GM12875 (cell line): ENCODE measurements at regions not wholly inside any gene's neighbourhood (a gene's known extent, or its start where the extent isn't known, plus 50 kb on each side); places are given as distances from the start of the nearest gene placed in this dataset.

Experiments
- H3K4me3 ChIP-seq: one replicate; pipeline ENCODE4 v1.5.1; 2011; ENCODE audit warnings: low read depth, low read length, control low read depth
- TF ChIP-seq, protein P1 (sequence below): IDR thresholded peaks from 2 replicates; pipeline ENCODE4 v1.5.1; 2011; ENCODE audit warnings: low read depth, mild to moderate bottlenecking, control low read depth, inconsistent platforms, low read length, moderate library complexity, borderline replicate concordance; ENCODE audit not compliant: insufficient read depth

- no peak overlapping the region for H3K4me3 ChIP-seq
- TF ChIP-seq, protein P1, sequence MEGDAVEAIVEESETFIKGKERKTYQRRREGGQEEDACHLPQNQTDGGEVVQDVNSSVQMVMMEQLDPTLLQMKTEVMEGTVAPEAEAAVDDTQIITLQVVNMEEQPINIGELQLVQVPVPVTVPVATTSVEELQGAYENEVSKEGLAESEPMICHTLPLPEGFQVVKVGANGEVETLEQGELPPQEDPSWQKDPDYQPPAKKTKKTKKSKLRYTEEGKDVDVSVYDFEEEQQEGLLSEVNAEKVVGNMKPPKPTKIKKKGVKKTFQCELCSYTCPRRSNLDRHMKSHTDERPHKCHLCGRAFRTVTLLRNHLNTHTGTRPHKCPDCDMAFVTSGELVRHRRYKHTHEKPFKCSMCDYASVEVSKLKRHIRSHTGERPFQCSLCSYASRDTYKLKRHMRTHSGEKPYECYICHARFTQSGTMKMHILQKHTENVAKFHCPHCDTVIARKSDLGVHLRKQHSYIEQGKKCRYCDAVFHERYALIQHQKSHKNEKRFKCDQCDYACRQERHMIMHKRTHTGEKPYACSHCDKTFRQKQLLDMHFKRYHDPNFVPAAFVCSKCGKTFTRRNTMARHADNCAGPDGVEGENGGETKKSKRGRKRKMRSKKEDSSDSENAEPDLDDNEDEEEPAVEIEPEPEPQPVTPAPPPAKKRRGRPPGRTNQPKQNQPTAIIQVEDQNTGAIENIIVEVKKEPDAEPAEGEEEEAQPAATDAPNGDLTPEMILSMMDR, result no peak
These were observed 223.2 kb upstream of the IGFBP3 start for GRCh38 chr7:46143949-46144917.

DNA sequence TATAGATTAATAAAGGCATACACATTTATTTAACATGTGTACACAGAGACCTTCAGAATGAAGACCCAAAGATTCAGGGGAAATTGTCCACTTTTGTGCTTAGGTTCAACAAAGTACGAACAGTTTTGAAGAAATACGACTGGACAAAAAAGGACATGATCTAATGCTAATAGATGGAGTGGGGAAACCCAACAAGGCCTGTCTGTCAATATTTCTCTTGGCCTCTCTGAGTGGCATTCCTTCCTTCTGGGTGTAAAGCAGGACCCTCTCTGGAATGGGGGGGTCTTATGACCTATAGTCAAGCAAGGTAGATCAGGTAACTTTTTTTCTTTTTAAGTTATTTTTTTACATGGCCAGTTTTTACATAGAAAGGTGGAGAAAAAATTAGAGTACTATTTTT lies 222.3 kb upstream of the IGFBP3 start:
- no peak overlapping the region for H3K4me3 ChIP-seq
- TF ChIP-seq, protein P1, result no peak

- TF ChIP-seq, protein P1, result no peak
- no peak overlapping the region for H3K4me3 ChIP-seq
These were observed 218.0 kb upstream of the IGFBP3 start for GRCh38 chr7:46139079-46139478.

GRCh38 chr7:46137725-46138124 lies 216.7 kb upstream of the IGFBP3 start:
- TF ChIP-seq, protein P1, result no peak
- H3K4me3 ChIP-seq, result no peak overlapping the region

GRCh38 chr7:46135557-46135956 lies 214.5 kb upstream of the IGFBP3 start:
- TF ChIP-seq, protein P1, result no peak
- no peak overlapping the region for H3K4me3 ChIP-seq

DNA sequence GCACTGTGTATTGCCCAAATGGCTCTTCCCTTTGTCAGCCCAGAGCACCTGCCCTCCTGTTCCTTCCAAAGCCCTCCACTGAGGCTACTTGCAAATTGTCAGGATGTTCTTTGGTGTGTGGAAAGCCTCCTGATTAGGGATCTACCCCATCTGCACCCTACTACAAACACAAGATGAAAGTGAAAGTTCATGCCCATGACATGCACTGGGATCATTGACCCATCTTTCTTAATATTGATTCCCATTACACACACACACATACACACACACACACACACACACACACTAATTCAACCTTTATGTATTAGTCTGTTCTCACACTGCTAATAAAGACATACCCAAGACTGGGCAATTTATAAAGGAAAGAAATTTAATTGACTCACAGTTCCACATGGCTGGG lies 213.7 kb upstream of the IGFBP3 start:
- TF ChIP-seq, protein P1, result no peak
- no peak overlapping the region for H3K4me3 ChIP-seq

GRCh38 chr7:46134385-46134784 lies 213.3 kb upstream of the IGFBP3 start:
- TF ChIP-seq, protein P1, result no peak

More at GRCh38 chr7:46134385-46134784, 213.3 kb upstream of the IGFBP3 start:
- H3K4me3 ChIP-seq, result no peak overlapping the region
